Endodermal cell (in vitro differentiated cells): ENCODE measurements at regions not wholly inside any gene's neighbourhood (a gene's known extent, or its start where the extent isn't known, plus 50 kb on each side); places are given as distances from the start of the nearest gene placed in this dataset.
A peak's percentile ranks its signal among the peaks of the same experiment; 100 is the strongest.

Experiments
- DNase-seq: peaks from one replicate; pipeline ENCODE4 v3.0.0-alpha.2; 2017
- H3K27ac ChIP-seq: 2 replicates; pipeline ENCODE4 v1.5.1; 2013; ENCODE audit warnings: mild to moderate bottlenecking, low read depth, low read length, moderate library complexity
- H3K27me3 ChIP-seq: 2 replicates; pipeline ENCODE4 v1.6.1; 2013; ENCODE audit warnings: mild to moderate bottlenecking, low read length, moderate library complexity; ENCODE audit not compliant: insufficient read depth, control insufficient read depth, poor library complexity, severe bottlenecking
- H3K36me3 ChIP-seq: 2 replicates; pipeline ENCODE4 v1.7.0; 2013; ENCODE audit warnings: mild to moderate bottlenecking, low read length, moderate library complexity; ENCODE audit not compliant: control insufficient read depth, insufficient read depth
- H3K4me1 ChIP-seq: one replicate; pipeline ENCODE4 v1.7.0; 2013; ENCODE audit warnings: low read length; ENCODE audit not compliant: control insufficient read depth, insufficient read depth
- H3K4me3 ChIP-seq: 2 replicates; pipeline ENCODE4 v1.5.1; 2013; ENCODE audit warnings: mild to moderate bottlenecking, low read length, moderate library complexity
- H3K9ac ChIP-seq: 2 replicates; pipeline ENCODE4 v1.6.1; 2013; ENCODE audit warnings: mild to moderate bottlenecking, low read length, moderate library complexity; ENCODE audit not compliant: poor library complexity, severe bottlenecking; ENCODE audit errors: extremely low read depth
- H3K9me3 ChIP-seq: 2 replicates; pipeline ENCODE4 v1.6.1; 2013; ENCODE audit warnings: mild to moderate bottlenecking, low read length, moderate library complexity; ENCODE audit not compliant: control insufficient read depth
- H3K27ac Mint-ChIP-seq: 2 replicates; pipeline ENCODE4 v1.8.0; 2020; ENCODE audit warnings: mixed read lengths
- H3K27me3 Mint-ChIP-seq: 2 replicates; pipeline ENCODE4 v1.8.0; 2021; ENCODE audit warnings: mild to moderate bottlenecking, mixed read lengths; ENCODE audit not compliant: insufficient read depth
- H3K36me3 Mint-ChIP-seq: 2 replicates; pipeline ENCODE4 v1.8.0; 2020; ENCODE audit warnings: low read depth, mixed read lengths
- H3K4me1 Mint-ChIP-seq: 2 replicates; pipeline ENCODE4 v1.8.0; 2020; ENCODE audit warnings: mixed read lengths
- H3K4me3 Mint-ChIP-seq: 2 replicates; pipeline ENCODE4 v1.8.0; 2020; ENCODE audit warnings: mild to moderate bottlenecking, moderate library complexity, mixed read lengths
- H3K9me3 Mint-ChIP-seq: 2 replicates; pipeline ENCODE4 v1.8.0; 2020; ENCODE audit warnings: mild to moderate bottlenecking, mixed read lengths
- CTCF ChIP-seq: fragments of 200-600 bp; sonication (generic); conservative IDR thresholded peaks from 2 replicates; pipeline ENCODE4 v1.5.0; 2021; ENCODE audit warnings: antibody characterized with exemption, mild to moderate bottlenecking
- WGBS, 2 experiments: methylation state at CpG; one replicate each; pipeline versions ENCODE4 v1.1.5 to v1.1.7; 2013; ENCODE audit warnings: missing lambda C conversion rate in 2 of 2, mixed read lengths in 1 of 2; ENCODE audit not compliant: insufficient coverage in 1 of 2, insufficient read length in 1 of 2; 5-methylcytosine and 5-hydroxymethylcytosine counted together

GRCh38 chr3:181455276-181455675 is 256.4 kb upstream of the SOX2 start:
- Histone ChIP-seq H3K9me3 (no peaks in the 10 kb centered on the region), H3K4me3 (no peak overlapping the region), H3K27ac (no peak overlapping the region), H3K36me3 (no peaks in the 10 kb centered on the region), H3K4me1 (no peaks in the 10 kb centered on the region), H3K27me3 (no peaks in the 10 kb centered on the region), H3K9ac (no peak overlapping the region)
- H3K9me3 Mint-ChIP-seq: no peaks in the 10 kb centered on the region
- no peak for TF ChIP-seq CTCF
- no peak overlapping the region for H3K27ac Mint-ChIP-seq
- no peaks in the 10 kb centered on the region for H3K27me3 Mint-ChIP-seq
- H3K4me3 Mint-ChIP-seq: no peak overlapping the region
- no peaks in the 10 kb centered on the region for H3K36me3 Mint-ChIP-seq
- peaks cover 18% of the 10 kb centered on the region for H3K4me1 Mint-ChIP-seq
- WGBS, 2 experiments: 100% methylated on average over 1 of the region's 1 CpG; no CpG with 5 or more reads in 1 of the 2 experiments
- no peak for DNase-seq

DNA sequence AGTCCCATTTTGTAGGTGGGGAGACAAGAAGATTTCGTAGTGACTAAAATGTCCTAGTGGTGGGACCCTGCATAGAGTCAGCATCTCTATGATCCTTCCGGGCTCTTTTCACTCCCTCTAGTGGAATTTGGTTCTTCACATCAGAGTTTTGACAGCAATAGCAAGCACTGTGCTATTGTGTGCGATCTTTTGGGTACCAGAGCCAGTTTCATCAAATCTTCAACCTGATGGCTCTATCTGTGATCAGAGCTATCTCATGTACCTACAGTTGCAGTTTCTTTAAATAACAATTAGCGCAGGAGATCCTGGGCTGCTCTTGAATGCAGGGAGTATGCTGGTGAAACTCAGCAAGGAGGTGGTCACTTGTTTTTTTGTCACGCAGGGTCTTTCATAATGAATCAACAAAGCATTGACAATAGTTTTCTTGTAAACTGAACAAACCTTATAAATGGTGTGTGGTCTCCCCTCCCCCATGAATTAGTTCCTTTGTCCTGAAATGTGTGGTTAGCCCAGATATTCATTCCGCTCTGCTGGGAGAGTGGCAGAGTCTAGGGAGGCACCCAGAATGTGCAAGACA is 257.2 kb upstream of the SOX2 start:
- DNase-seq: no peak
- Histone ChIP-seq H3K9me3 (no peaks in the 10 kb centered on the region), H3K9ac (no peak overlapping the region), H3K36me3 (no peaks in the 10 kb centered on the region), H3K27me3 (no peaks in the 10 kb centered on the region), H3K4me1 (no peaks in the 10 kb centered on the region), H3K27ac (peak overlapping the region; percentile 30), H3K4me3 (no peak overlapping the region)
- no peaks in the 10 kb centered on the region for H3K27me3 Mint-ChIP-seq
- WGBS, 2 experiments: 93 to 100% methylated on average over 3 to 6 of the region's 6 CpGs
- TF ChIP-seq CTCF: peak; percentile 64
- no peak overlapping the region for H3K4me3 Mint-ChIP-seq
- no peak overlapping the region for H3K27ac Mint-ChIP-seq
- H3K9me3 Mint-ChIP-seq: no peaks in the 10 kb centered on the region
- H3K36me3 Mint-ChIP-seq: no peaks in the 10 kb centered on the region
- H3K4me1 Mint-ChIP-seq: peaks cover 18% of the 10 kb centered on the region

DNA sequence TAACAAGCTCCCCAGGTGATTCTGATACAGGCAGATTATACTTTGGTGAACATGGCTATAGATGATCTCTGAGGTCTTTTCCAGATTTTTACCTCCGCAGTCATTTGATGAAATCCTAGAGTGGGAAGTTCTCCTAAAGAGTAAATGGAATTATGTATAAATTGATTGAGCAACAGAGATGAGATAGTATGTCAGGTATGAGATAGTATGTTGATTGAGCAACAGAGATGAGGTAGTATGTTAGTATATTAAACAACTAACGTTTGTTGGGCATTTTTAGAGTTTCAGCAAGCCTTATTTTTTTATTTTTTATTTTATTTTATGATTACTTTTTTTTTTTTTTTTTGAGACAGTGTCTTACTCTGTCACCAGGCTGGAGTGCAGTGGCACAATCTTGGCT is 265.0 kb upstream of the SOX2 start:
- Mint-ChIP-seq H3K4me3 (no peak overlapping the region), H3K4me1 (peaks cover 4% of the 10 kb centered on the region), H3K27me3 (no peaks in the 10 kb centered on the region), H3K27ac (no peak overlapping the region), H3K9me3 (no peaks in the 10 kb centered on the region), H3K36me3 (no peaks in the 10 kb centered on the region)
- H3K27me3 ChIP-seq: no peaks in the 10 kb centered on the region
- no peak for DNase-seq
- H3K4me3 ChIP-seq: no peak overlapping the region
- H3K4me1 ChIP-seq: no peaks in the 10 kb centered on the region
- H3K9ac ChIP-seq: no peak overlapping the region
- H3K36me3 ChIP-seq: no peaks in the 10 kb centered on the region
- no peak overlapping the region for H3K27ac ChIP-seq
- no peak for TF ChIP-seq CTCF
- 89 to 93% methylated on average over 1 of the region's 2 CpGs for WGBS, 2 experiments
- no peaks in the 10 kb centered on the region for H3K9me3 ChIP-seq
